GM21576 (cell line): ENCODE measurements at regions not wholly inside any gene's neighbourhood (a gene's known extent, or its start where the extent isn't known, plus 50 kb on each side); places are given as distances from the start of the nearest gene placed in this dataset.
"Not testable (repeated sequence)": the region's sequence is repeated elsewhere in the genome, so short reads cannot be mapped to it uniquely, and the experiment has no call there.

Source experiments
- ATAC-seq: cut with Tn5 transposase; IDR thresholded peaks from one replicate; pipeline ENCODE4 v1.9.1; 2021; ENCODE audit warnings: mild to moderate bottlenecking, moderate library complexity; ENCODE audit not compliant: unreplicated experiment

- not testable (repeated sequence) for ATAC-seq
These were observed 191.8 kb downstream of the KLRB1 start for GRCh38 chr12:9415898-9416297.

DNA sequence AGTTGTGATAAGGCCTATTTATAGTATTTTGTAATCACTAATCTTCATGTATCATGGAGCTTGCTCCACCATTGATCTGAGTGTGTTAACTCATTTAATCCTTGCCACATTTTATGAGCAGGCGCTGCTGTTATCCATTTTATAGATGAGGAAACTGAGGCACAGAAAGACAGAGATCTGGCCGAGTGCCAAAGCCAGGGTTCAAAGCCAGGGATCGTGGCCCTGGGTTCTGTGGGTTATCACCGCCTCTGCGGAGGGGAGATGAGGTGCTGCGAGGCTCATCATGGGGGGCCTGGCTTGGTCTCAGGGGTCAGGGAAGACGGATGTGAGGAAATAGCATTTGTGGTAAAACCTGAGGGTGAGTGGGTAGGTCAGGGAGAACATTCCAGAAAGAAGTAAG, 193.9 kb downstream of the KLRB1 start:
- ATAC-seq, result not testable (repeated sequence)

GRCh38 chr12:9412459-9412858, 195.3 kb downstream of the KLRB1 start:
- not testable (repeated sequence) for ATAC-seq

DNA sequence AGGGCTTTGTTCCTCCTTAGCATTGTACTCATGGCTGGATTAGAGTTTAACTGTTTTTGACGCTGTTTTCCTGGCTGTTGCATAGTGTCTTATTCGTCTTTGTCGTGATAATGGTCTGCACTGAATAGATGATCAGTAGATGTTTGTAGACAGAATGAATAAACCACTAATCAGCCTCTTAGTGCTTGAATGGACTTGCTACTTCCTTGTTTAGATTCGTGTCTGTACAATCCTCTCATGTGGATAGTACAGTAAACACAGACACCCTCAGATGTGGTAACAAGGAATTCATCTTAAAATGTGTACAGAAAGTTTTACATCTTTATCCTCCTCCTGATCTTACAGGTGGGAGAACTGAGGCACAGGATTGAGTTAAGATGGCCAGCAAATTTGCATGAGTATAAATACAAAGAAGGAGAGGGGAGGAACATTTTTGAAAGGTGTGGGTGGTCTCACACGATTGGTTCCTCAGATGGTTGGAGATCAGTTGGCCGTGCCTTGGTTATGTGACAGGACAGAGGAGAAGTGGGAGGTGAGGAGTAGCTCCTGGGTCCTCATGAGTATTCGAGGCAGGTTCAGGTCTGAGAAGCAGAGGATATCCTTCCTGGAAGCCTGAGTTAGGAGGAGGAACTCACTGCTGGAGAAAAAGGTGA, 196.0 kb downstream of the KLRB1 start:
- ATAC-seq, result not testable (repeated sequence)

DNA sequence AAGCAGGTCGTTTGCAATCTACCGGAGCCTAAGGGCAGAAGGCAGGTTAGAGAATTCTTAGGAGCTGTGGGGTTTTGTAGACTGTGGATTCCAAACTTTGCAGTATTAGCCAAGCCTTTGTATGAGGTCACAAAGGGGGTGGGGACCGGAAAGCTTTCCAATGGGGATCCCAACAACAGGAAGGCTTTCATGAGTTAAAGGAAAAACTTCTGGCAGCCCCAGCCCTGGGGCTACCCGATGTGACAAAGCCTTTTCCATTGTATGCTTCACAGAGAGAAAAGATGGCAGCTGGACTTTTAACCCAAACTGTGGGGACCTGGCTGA, 199.2 kb upstream of the PZP start:
- not testable (repeated sequence) for ATAC-seq

GRCh38 chr12:9406564-9407424, 198.6 kb upstream of the PZP start:
- no peak for ATAC-seq

- no peak for ATAC-seq
These were observed 197.8 kb upstream of the PZP start for GRCh38 chr12:9405886-9406563.

- no peak for ATAC-seq
These were observed 196.5 kb upstream of the PZP start for GRCh38 chr12:9404469-9405260.

DNA sequence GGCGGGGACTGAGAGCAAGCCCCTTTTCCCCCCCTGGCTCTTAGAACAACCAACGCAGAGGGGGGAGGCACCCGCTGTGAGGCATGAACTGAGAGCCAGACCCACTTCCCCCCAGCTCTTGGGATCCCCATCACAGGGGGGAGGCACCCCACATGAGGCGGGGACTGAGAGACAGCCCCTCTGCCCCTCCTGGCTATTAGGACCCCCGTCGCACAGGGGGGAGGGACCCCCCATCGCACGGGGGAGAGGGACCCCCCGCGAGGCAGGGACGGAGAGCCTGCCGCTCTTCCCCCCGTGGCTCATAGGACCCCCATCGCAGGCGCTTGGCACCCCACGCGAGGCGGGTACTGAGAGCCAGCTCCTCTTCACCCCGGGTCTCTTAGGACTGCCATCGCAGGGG, 195.8 kb upstream of the PZP start:
- ATAC-seq, result no peak

DNA sequence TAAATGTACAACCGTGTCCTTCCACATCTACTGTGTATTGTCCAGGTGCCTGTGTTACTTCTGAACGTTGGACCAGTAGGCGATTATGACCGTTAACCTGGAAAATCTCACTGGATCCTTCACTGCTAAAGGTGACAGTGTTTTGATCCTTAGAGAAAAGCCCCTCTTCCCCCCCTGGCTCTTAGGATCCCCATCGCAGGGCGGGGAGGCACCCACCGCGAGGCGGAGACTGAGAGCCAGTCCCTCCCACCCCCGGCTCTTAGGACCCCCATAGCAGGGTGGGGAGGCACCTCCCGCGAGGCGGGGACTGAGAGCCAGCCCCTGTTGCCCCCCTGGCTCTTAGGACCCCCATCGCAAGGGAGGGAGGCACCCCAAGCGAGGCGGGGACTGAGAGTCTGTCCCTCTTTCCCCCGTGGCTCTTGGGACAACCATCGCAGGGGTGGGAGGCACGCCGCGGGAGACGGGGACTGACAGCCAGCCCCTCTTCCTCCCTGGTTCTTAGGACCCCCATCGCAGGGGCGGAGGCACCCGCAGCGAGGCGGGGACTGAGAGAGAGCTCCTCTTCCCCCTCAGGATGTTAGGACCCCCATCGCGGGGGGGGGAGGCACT, 194.3 kb upstream of the PZP start:
- not testable (repeated sequence) for ATAC-seq

GRCh38 chr12:9396367-9396766, 188.2 kb upstream of the PZP start:
- not testable (repeated sequence) for ATAC-seq

GRCh38 chr12:9395220-9395619, 187.0 kb upstream of the PZP start:
- ATAC-seq, result not testable (repeated sequence)

DNA sequence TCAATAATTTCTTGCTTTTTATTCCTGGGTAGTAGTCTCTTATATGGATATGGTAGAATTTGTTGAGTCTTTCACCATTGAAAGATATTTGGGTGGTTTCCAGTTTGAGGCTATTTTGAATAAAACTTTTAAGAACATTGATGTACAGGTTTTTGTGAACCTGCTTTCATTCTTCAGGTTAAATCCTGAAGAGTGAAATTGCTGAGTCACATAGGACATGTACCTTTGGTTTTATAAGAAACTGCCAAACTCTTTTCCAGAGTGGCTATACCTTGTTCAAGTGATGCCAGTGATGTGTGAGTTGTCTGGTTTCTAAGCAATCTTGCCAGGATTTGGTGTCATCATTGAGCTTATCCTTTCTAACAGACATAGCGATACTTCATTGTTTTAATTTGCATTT, 184.6 kb upstream of the PZP start:
- no peak for ATAC-seq

DNA sequence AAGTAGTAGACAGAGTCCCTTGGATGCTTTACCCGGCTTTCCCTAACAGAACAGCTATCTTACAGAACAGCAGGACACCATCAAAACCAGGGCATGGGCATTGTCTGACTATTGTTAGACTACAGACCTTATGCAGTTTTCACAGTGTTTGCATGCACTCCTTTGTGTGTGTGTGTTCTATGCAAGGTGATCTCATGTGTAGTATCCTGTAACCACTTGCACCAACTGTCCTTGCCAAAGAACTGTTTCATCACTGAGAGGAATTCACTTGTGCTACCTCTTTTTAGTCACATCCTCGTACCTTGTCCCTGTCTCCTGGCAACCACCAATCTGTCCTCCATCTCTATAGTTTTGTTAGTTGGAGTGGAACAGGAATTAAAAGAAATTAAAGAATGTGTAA, 183.6 kb upstream of the PZP start:
- ATAC-seq, result no peak

GRCh38 chr12:9390761-9391160, 182.6 kb upstream of the PZP start:
- ATAC-seq, result no peak

DNA sequence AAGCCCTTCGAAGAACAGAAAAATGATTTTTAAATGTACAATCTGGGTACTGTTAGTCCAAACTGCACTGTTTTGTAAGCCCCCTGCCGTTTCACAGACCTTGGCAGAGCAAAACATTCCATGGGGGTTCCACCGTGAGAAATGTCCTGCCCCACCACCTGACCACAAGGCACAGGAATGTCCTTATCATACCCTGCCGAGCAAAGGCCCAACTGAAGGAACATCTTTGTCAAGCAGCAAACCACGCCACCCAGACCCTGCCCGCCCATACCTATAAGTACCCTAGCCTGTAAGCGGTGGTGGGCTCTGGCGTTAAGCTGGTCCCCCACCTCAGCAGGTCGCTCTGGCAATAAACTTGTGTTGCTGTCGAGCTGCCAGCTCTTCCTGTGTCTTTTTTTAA, 181.6 kb upstream of the PZP start:
- no peak for ATAC-seq

DNA sequence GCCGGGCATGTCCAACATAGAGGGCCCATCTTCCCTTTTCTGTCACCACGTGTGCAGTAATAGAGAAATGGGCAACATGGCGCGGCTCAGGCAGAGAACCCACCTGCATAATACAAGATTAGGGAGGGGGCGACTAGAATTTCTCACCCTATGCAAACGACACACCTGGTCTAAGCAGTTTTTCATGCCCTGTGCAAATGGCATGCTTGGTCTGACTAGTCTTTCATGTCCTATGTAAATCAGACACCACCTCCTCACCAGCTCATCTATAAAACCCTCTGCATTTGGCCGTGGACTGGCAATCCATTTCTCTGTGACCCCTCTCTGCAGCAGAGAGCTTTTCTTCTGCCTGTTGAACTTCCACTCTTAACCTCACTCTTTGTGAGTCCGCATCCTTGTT, 180.2 kb upstream of the PZP start:
- ATAC-seq, result no peak

DNA sequence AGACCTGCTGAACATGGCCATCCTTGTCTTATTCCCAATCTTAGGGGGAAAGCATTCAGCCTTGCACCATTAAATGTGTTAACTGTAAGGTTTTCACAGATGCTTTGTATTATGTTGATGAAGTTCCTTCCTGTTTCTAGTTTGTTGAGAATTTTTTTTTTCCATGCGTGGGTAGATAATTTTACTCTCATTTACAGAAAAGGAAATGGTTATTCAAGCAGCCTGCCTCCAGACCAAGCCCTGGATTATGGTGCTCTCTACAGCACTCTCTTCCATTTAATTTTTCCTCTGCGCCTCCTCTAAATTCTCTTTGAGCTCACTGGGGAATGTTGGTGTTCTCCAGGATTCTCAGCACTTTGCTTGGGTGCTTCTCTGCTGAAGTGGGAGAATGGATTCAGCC, 179.3 kb upstream of the PZP start:
- ATAC-seq, result no peak

- no peak for ATAC-seq
These were observed 175.4 kb upstream of the PZP start for GRCh38 chr12:9383585-9383984.

GRCh38 chr12:9381619-9382018, 173.4 kb upstream of the PZP start:
- ATAC-seq, result no peak

GRCh38 chr12:9380650-9381049, 172.5 kb upstream of the PZP start:
- ATAC-seq, result no peak
